ENCODE measurements at regions not wholly inside any gene's neighbourhood (a gene's known extent, or its start where the extent isn't known, plus 50 kb on each side); places are given as distances from the start of the nearest gene placed in this dataset.
A peak's percentile ranks its signal among the peaks of the same experiment; 100 is the strongest.

GRCh38 chr9:12880406-12881015 lies 105.7 kb downstream of the LURAP1L start:
- no peaks in the 10 kb centered on the region for H3K36me3 Mint-ChIP-seq (ENCODE audit: unreplicated experiment)
- H3K4me1 Mint-ChIP-seq (ENCODE audit: low read depth, unreplicated experiment), result peaks cover 25% of the 10 kb centered on the region
- no peak overlapping the region for H3K4me3 Mint-ChIP-seq (ENCODE audit: unreplicated experiment)
- no peaks in the 10 kb centered on the region for H3K27me3 Mint-ChIP-seq (ENCODE audit: unreplicated experiment)
- no peak for DNase-seq
- no peaks in the 10 kb centered on the region for H3K9me3 Mint-ChIP-seq (ENCODE audit: unreplicated experiment)
- no peak for TF ChIP-seq CTCF (IDR thresholded peaks at IDR 0.05; ENCODE audit: partially characterized antibody, unreplicated experiment)
- H3K27ac Mint-ChIP-seq (ENCODE audit: unreplicated experiment), result peak overlapping the region; percentile 66

GRCh38 chr9:12882430-12882829 lies 107.6 kb downstream of the LURAP1L start:
- no peak for TF ChIP-seq CTCF (IDR thresholded peaks at IDR 0.05; ENCODE audit: partially characterized antibody, unreplicated experiment)
- no peaks in the 10 kb centered on the region for H3K27me3 Mint-ChIP-seq (ENCODE audit: unreplicated experiment)
- no peak for DNase-seq
- no peaks in the 10 kb centered on the region for H3K36me3 Mint-ChIP-seq (ENCODE audit: unreplicated experiment)
- peaks cover 37% of the 10 kb centered on the region for H3K4me1 Mint-ChIP-seq (ENCODE audit: low read depth, unreplicated experiment)
- H3K27ac Mint-ChIP-seq (ENCODE audit: unreplicated experiment), result no peak overlapping the region
- H3K4me3 Mint-ChIP-seq (ENCODE audit: unreplicated experiment), result no peak overlapping the region
- H3K9me3 Mint-ChIP-seq (ENCODE audit: unreplicated experiment), result no peaks in the 10 kb centered on the region

- H3K36me3 Mint-ChIP-seq (ENCODE audit: unreplicated experiment), result no peaks in the 10 kb centered on the region
- H3K27ac Mint-ChIP-seq (ENCODE audit: unreplicated experiment), result no peak overlapping the region
Observed at GRCh38 chr9:12884736-12885395, 110.0 kb downstream of the LURAP1L start.

GRCh38 chr9:12889402-12890106 lies 114.7 kb downstream of the LURAP1L start:
- DNase-seq, result no peak
- peaks cover 18% of the 10 kb centered on the region for H3K36me3 Mint-ChIP-seq (ENCODE audit: unreplicated experiment)
- no peak overlapping the region for H3K27ac Mint-ChIP-seq (ENCODE audit: unreplicated experiment)
- no peaks in the 10 kb centered on the region for H3K27me3 Mint-ChIP-seq (ENCODE audit: unreplicated experiment)
- peaks cover 17% of the 10 kb centered on the region for H3K4me1 Mint-ChIP-seq (ENCODE audit: low read depth, unreplicated experiment)
- peaks cover 9% of the 10 kb centered on the region for H3K9me3 Mint-ChIP-seq (ENCODE audit: unreplicated experiment)
- no peak overlapping the region for H3K4me3 Mint-ChIP-seq (ENCODE audit: unreplicated experiment)
- TF ChIP-seq CTCF (IDR thresholded peaks at IDR 0.05; ENCODE audit: partially characterized antibody, unreplicated experiment), result no peak

More at GRCh38 chr9:12884736-12885395, 110.0 kb downstream of the LURAP1L start:
- DNase-seq, result no peak
- Mint-ChIP-seq H3K9me3 (ENCODE audit: unreplicated experiment) (no peaks in the 10 kb centered on the region), H3K27me3 (ENCODE audit: unreplicated experiment) (no peaks in the 10 kb centered on the region), H3K4me1 (ENCODE audit: low read depth, unreplicated experiment) (peaks cover 31% of the 10 kb centered on the region), H3K4me3 (ENCODE audit: unreplicated experiment) (no peak overlapping the region)
- no peak for TF ChIP-seq CTCF (IDR thresholded peaks at IDR 0.05; ENCODE audit: partially characterized antibody, unreplicated experiment)

GRCh38 chr9:12891588-12891987 lies 116.8 kb downstream of the LURAP1L start:
- no peak for TF ChIP-seq CTCF (IDR thresholded peaks at IDR 0.05; ENCODE audit: partially characterized antibody, unreplicated experiment)
- Mint-ChIP-seq H3K27me3 (ENCODE audit: unreplicated experiment) (no peaks in the 10 kb centered on the region), H3K36me3 (ENCODE audit: unreplicated experiment) (peaks cover 18% of the 10 kb centered on the region), H3K4me3 (ENCODE audit: unreplicated experiment) (no peak overlapping the region), H3K4me1 (ENCODE audit: low read depth, unreplicated experiment) (peaks cover 5% of the 10 kb centered on the region), H3K9me3 (ENCODE audit: unreplicated experiment) (peaks cover 9% of the 10 kb centered on the region), H3K27ac (ENCODE audit: unreplicated experiment) (no peak overlapping the region)
- no peak for DNase-seq

Data from glutamatergic neuron (in vitro differentiated cells).